Astrocyte (in vitro differentiated cells and primary cell): ENCODE measurements at regions not wholly inside any gene's neighbourhood (a gene's known extent, or its start where the extent isn't known, plus 50 kb on each side); places are given as distances from the start of the nearest gene placed in this dataset.

Source experiments
- DNase-seq: peaks from one replicate; pipeline ENCODE4 v3.0.0-alpha.2; 2010; ENCODE audit warnings: low read depth
- FAIRE-seq: peaks from 2 replicates; lab custom pipeline; 2011; peaks lifted over from hg19 to GRCh38; lab: Jason Lieb, UNC
- H2AFZ ChIP-seq: 2 replicates; pipeline ENCODE4 v1.6.0; 2012; ENCODE audit warnings: low read depth, low read length, inconsistent platforms
- H3K27ac ChIP-seq: 2 replicates; pipeline ENCODE4 v1.5.1; 2011; ENCODE audit warnings: low read depth, low read length, inconsistent platforms
- H3K27me3 ChIP-seq: 2 replicates; pipeline ENCODE4 v1.6.0; 2011; ENCODE audit warnings: low read length, inconsistent platforms; ENCODE audit not compliant: insufficient read depth
- H3K36me3 ChIP-seq: 2 replicates; pipeline ENCODE4 v1.5.1; 2011; ENCODE audit warnings: low read length, inconsistent platforms; ENCODE audit not compliant: insufficient read depth
- H3K4me1 ChIP-seq: 2 replicates; pipeline ENCODE4 v1.5.1; 2011; ENCODE audit warnings: low read length, inconsistent platforms; ENCODE audit not compliant: insufficient read depth
- H3K4me2 ChIP-seq: 2 replicates; pipeline ENCODE4 v1.6.0; 2012; ENCODE audit warnings: low read length, inconsistent platforms
- H3K4me3 ChIP-seq: 2 replicates; pipeline ENCODE4 v1.5.1; 2011; ENCODE audit warnings: low read depth, mild to moderate bottlenecking, low read length, inconsistent platforms; ENCODE audit not compliant: insufficient read depth
- H3K79me2 ChIP-seq: 2 replicates; pipeline ENCODE4 v1.6.0; 2012; ENCODE audit warnings: mild to moderate bottlenecking, low read length, inconsistent platforms; ENCODE audit not compliant: insufficient read depth
- H3K9ac ChIP-seq: 2 replicates; pipeline ENCODE4 v1.6.0; 2012; ENCODE audit warnings: mild to moderate bottlenecking, low read length, inconsistent platforms
- H3K9me3 ChIP-seq: 2 replicates; pipeline ENCODE4 v1.5.1; 2012; ENCODE audit warnings: low read depth, mild to moderate bottlenecking, low read length, inconsistent platforms; ENCODE audit not compliant: insufficient read depth
- H4K20me1 ChIP-seq: 2 replicates; pipeline ENCODE4 v1.6.0; 2012; ENCODE audit warnings: low read length, inconsistent platforms; ENCODE audit not compliant: insufficient read depth
- H3K27ac Mint-ChIP-seq: one replicate; pipeline ENCODE4 v1.8.0; 2021; ENCODE audit warnings: mild to moderate bottlenecking, mixed read lengths; ENCODE audit not compliant: unreplicated experiment
- H3K27me3 Mint-ChIP-seq: one replicate; pipeline ENCODE4 v1.8.0; 2021; ENCODE audit warnings: low read depth, mixed read lengths; ENCODE audit not compliant: unreplicated experiment
- H3K36me3 Mint-ChIP-seq: one replicate; pipeline ENCODE4 v1.8.0; 2021; ENCODE audit warnings: low read depth, mixed read lengths; ENCODE audit not compliant: unreplicated experiment
- H3K4me1 Mint-ChIP-seq: one replicate; pipeline ENCODE4 v1.8.0; 2021; ENCODE audit warnings: low read depth, mixed read lengths; ENCODE audit not compliant: unreplicated experiment
- H3K4me3 Mint-ChIP-seq: one replicate; pipeline ENCODE4 v1.8.0; 2021; ENCODE audit warnings: mild to moderate bottlenecking, moderate library complexity, mixed read lengths; ENCODE audit not compliant: unreplicated experiment
- H3K9me3 Mint-ChIP-seq: one replicate; pipeline ENCODE4 v1.8.0; 2021; ENCODE audit warnings: mild to moderate bottlenecking, mixed read lengths; ENCODE audit not compliant: unreplicated experiment
- CTCF ChIP-seq: IDR thresholded peaks from 2 replicates; pipeline ENCODE4 v1.5.1; 2011; ENCODE audit warnings: low read depth, mild to moderate bottlenecking, inconsistent platforms, low read length, moderate library complexity; ENCODE audit not compliant: insufficient read depth
- EZH2 ChIP-seq: IDR thresholded peaks from 2 replicates; pipeline ENCODE4 v1.6.1; 2012; ENCODE audit warnings: mild to moderate bottlenecking, low read length, inconsistent platforms; ENCODE audit not compliant: insufficient read depth

DNA sequence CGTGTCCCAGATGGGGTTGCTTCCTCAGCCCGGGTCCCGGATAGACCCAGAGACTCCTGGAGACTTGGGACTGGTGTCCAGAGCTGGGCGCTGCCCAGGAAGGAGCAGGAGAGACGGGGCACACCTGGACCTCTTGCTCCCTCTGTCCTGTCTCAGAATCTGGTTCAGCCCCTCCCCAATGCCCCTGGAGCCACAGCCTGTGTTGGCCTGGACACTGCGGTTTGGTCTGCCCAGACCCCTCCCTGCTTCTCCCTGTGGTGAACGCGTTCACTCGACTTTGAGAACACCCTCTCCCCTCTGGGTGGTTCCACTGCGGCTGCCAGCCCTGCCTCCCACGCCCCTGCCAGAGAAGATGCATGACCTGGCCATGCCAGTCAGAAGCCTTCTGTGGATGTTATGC lies 111.1 kb downstream of the HMX1 start:
- Histone ChIP-seq H3K9ac (no peak overlapping the region), H2AFZ (no peak overlapping the region), H3K79me2 (no peaks in the 10 kb centered on the region), H4K20me1 (no peaks in the 10 kb centered on the region), H3K9me3 (no peaks in the 10 kb centered on the region), H3K4me3 (no peak overlapping the region), H3K27ac (no peak overlapping the region), H3K36me3 (no peaks in the 10 kb centered on the region), H3K4me1 (no peaks in the 10 kb centered on the region), H3K4me2 (no peak overlapping the region), H3K27me3 (no peaks in the 10 kb centered on the region)
- no peaks in the 10 kb centered on the region for H3K36me3 Mint-ChIP-seq
- no peaks in the 10 kb centered on the region for H3K4me1 Mint-ChIP-seq
- no peak overlapping the region for H3K4me3 Mint-ChIP-seq
- no peak overlapping the region for H3K27ac Mint-ChIP-seq
- H3K27me3 Mint-ChIP-seq, result peaks cover 37% of the 10 kb centered on the region
- H3K9me3 Mint-ChIP-seq, result no peaks in the 10 kb centered on the region
- FAIRE-seq (no peak), DNase-seq (no peak)
- TF ChIP-seq CTCF (no peak), EZH2 (no peak)

GRCh38 chr4:8759987-8760386 lies 111.7 kb downstream of the HMX1 start:
- FAIRE-seq, result no peak

More at GRCh38 chr4:8759987-8760386, 111.7 kb downstream of the HMX1 start:
- Histone ChIP-seq H3K9ac (no peak overlapping the region), H3K27ac (no peak overlapping the region), H4K20me1 (no peaks in the 10 kb centered on the region), H3K4me1 (no peaks in the 10 kb centered on the region), H2AFZ (no peak overlapping the region), H3K36me3 (no peaks in the 10 kb centered on the region), H3K27me3 (no peaks in the 10 kb centered on the region), H3K79me2 (no peaks in the 10 kb centered on the region), H3K4me2 (no peak overlapping the region), H3K9me3 (no peaks in the 10 kb centered on the region), H3K4me3 (no peak overlapping the region)
- Mint-ChIP-seq H3K36me3 (no peaks in the 10 kb centered on the region), H3K27ac (no peak overlapping the region), H3K4me3 (no peak overlapping the region), H3K4me1 (no peaks in the 10 kb centered on the region), H3K9me3 (peaks cover 1% of the 10 kb centered on the region), H3K27me3 (peaks cover 38% of the 10 kb centered on the region)
- no peak for DNase-seq
- TF ChIP-seq EZH2 (no peak), CTCF (no peak)
